WTC11 (cell line): ENCODE measurements at regions not wholly inside any gene's neighbourhood (a gene's known extent, or its start where the extent isn't known, plus 50 kb on each side); places are given as distances from the start of the nearest gene placed in this dataset.

Experiments used
- JUN ChIP-seq: sonication (generic); formaldehyde crosslinking; IDR thresholded peaks from 2 replicates; pipeline ENCODE4 v1.8.0; 2023; ENCODE audit warnings: mild to moderate bottlenecking, missing genetic modification reagents
- MXD4 ChIP-seq: fragments of 250-450 bp; sonication (Bioruptor Pico); IDR thresholded peaks from 2 replicates; pipeline ENCODE4 v1.8.0; 2021; ENCODE audit warnings: mild to moderate bottlenecking, moderate library complexity, borderline replicate concordance
- SP1 ChIP-seq: sonication (generic); formaldehyde crosslinking; conservative IDR thresholded peaks from 2 replicates; pipeline ENCODE4 v1.8.1; 2022; ENCODE audit warnings: missing genetic modification reagents
- TP53 ChIP-seq: sonication (generic); formaldehyde crosslinking; IDR thresholded peaks from 2 replicates; pipeline ENCODE4 v1.8.1; 2023; ENCODE audit warnings: mild to moderate bottlenecking, missing genetic modification reagents
- ZBTB21 ChIP-seq: sonication (generic); formaldehyde crosslinking; IDR thresholded peaks from 2 replicates; pipeline ENCODE4 v1.8.1; 2023; ENCODE audit warnings: mild to moderate bottlenecking, missing genetic modification reagents, borderline replicate concordance
- ZNF263 ChIP-seq: sonication (generic); formaldehyde crosslinking; IDR thresholded peaks from 2 replicates; pipeline ENCODE4 v1.8.1; 2022; ENCODE audit warnings: low read depth, mild to moderate bottlenecking, moderate library complexity, missing genetic modification reagents
- ZNF317 ChIP-seq: sonication (generic); formaldehyde crosslinking; IDR thresholded peaks from 2 replicates; pipeline ENCODE4 v1.8.1; 2023; ENCODE audit warnings: low read depth, mild to moderate bottlenecking, moderate library complexity, missing genetic modification reagents, borderline replicate concordance
- TF ChIP-seq, protein P1 (sequence below): fragments of 250-450 bp; sonication (Bioruptor Pico); IDR thresholded peaks from 2 replicates; pipeline ENCODE4 v2.1.2; 2022; ENCODE audit warnings: mild to moderate bottlenecking, moderate library complexity
- TF ChIP-seq, protein P2 (sequence below): fragments of 200-600 bp; IDR thresholded peaks from 2 replicates; pipeline ENCODE4 v1.8.0; 2022; ENCODE audit warnings: antibody characterized with exemption
- TF ChIP-seq, protein P3 (sequence below): sonication (generic); formaldehyde crosslinking; IDR thresholded peaks from 2 replicates; pipeline ENCODE4 v1.8.0; 2022; ENCODE audit warnings: mild to moderate bottlenecking, missing genetic modification reagents
- TF ChIP-seq, protein P4 (sequence below): sonication (generic); formaldehyde crosslinking; IDR thresholded peaks from 2 replicates; pipeline ENCODE4 v1.8.1; 2023; ENCODE audit warnings: mild to moderate bottlenecking, missing genetic modification reagents, moderate library complexity
- TF ChIP-seq, protein P5 (sequence below): fragments of 250-450 bp; sonication (Bioruptor Pico); IDR thresholded peaks from 2 replicates; pipeline ENCODE4 v1.9.0; 2021; ENCODE audit warnings: mild to moderate bottlenecking

DNA sequence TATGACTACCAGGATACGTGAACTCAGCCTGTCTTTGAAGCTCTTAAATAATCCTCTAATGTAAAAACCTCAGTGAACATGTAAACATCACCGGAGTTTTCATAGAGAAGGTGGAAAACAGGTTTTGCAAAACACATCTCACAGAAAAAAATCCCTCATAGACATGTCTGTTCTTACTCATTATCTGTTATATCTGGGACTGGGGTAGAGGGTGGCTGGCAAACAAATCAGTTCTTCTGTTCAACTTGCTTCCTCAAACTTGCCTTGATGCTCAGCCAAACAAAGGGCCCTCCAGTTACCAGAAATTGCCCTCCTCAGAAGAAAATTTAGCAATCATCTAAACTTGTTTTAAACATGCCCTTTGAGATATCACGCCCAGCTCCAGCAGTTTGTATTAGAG lies 66.1 kb upstream of the CXADR start:
- TF ChIP-seq, protein P1, sequence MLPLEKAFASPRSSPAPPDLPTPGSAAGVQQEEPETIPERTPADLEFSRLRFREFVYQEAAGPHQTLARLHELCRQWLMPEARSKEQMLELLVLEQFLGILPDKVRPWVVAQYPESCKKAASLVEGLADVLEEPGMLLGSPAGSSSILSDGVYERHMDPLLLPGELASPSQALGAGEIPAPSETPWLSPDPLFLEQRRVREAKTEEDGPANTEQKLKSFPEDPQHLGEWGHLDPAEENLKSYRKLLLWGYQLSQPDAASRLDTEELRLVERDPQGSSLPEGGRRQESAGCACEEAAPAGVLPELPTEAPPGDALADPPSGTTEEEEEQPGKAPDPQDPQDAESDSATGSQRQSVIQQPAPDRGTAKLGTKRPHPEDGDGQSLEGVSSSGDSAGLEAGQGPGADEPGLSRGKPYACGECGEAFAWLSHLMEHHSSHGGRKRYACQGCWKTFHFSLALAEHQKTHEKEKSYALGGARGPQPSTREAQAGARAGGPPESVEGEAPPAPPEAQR: no peak
- TF ChIP-seq ZNF263 (CRISPR knock-in tag) (no peak), TP53 (CRISPR knock-in tag) (no peak), ZBTB21 (CRISPR knock-in tag) (no peak), SP1 (CRISPR knock-in tag) (no peak), ZNF317 (no peak), JUN (CRISPR knock-in tag) (no peak), MXD4 (CRISPR knock-in tag) (no peak)
- TF ChIP-seq, protein P2, sequence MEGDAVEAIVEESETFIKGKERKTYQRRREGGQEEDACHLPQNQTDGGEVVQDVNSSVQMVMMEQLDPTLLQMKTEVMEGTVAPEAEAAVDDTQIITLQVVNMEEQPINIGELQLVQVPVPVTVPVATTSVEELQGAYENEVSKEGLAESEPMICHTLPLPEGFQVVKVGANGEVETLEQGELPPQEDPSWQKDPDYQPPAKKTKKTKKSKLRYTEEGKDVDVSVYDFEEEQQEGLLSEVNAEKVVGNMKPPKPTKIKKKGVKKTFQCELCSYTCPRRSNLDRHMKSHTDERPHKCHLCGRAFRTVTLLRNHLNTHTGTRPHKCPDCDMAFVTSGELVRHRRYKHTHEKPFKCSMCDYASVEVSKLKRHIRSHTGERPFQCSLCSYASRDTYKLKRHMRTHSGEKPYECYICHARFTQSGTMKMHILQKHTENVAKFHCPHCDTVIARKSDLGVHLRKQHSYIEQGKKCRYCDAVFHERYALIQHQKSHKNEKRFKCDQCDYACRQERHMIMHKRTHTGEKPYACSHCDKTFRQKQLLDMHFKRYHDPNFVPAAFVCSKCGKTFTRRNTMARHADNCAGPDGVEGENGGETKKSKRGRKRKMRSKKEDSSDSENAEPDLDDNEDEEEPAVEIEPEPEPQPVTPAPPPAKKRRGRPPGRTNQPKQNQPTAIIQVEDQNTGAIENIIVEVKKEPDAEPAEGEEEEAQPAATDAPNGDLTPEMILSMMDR: no peak
- TF ChIP-seq, protein P3, sequence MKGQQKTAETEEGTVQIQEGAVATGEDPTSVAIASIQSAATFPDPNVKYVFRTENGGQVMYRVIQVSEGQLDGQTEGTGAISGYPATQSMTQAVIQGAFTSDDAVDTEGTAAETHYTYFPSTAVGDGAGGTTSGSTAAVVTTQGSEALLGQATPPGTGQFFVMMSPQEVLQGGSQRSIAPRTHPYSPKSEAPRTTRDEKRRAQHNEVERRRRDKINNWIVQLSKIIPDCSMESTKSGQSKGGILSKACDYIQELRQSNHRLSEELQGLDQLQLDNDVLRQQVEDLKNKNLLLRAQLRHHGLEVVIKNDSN: no peak
- TF ChIP-seq, protein P4, sequence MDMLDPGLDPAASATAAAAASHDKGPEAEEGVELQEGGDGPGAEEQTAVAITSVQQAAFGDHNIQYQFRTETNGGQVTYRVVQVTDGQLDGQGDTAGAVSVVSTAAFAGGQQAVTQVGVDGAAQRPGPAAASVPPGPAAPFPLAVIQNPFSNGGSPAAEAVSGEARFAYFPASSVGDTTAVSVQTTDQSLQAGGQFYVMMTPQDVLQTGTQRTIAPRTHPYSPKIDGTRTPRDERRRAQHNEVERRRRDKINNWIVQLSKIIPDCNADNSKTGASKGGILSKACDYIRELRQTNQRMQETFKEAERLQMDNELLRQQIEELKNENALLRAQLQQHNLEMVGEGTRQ: no peak
- TF ChIP-seq, protein P5, sequence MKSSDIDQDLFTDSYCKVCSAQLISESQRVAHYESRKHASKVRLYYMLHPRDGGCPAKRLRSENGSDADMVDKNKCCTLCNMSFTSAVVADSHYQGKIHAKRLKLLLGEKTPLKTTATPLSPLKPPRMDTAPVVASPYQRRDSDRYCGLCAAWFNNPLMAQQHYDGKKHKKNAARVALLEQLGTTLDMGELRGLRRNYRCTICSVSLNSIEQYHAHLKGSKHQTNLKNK (CRISPR knock-in tag): no peak
